ENCODE measurements at regions not wholly inside any gene's neighbourhood (a gene's known extent, or its start where the extent isn't known, plus 50 kb on each side); places are given as distances from the start of the nearest gene placed in this dataset.
A peak's percentile ranks its signal among the peaks of the same experiment; 100 is the strongest.

- ATAC-seq (ENCODE audit: low FRiP score) (no peak), DNase-seq (ENCODE audit: low spot score) (no peak)
- TF ChIP-seq CTCF (IDR thresholded peaks at IDR 0.05): no peak
Measured at GRCh38 chr6:22064558-22064957, 232.3 kb downstream of the PRL start.

GRCh38 chr6:22067122-22067521 lies 229.7 kb downstream of the PRL start:
- no peak for ATAC-seq (ENCODE audit: low FRiP score)
- TF ChIP-seq CTCF (IDR thresholded peaks at IDR 0.05): no peak
- no peak for DNase-seq (ENCODE audit: low spot score)

GRCh38 chr6:22067671-22068070 lies 229.2 kb downstream of the PRL start:
- ATAC-seq (ENCODE audit: low FRiP score): no peak
- no peak for TF ChIP-seq CTCF (IDR thresholded peaks at IDR 0.05)
- no peak for DNase-seq (ENCODE audit: low spot score)

GRCh38 chr6:22068561-22069305 lies 228.1 kb downstream of the PRL start:
- no peak for TF ChIP-seq CTCF (IDR thresholded peaks at IDR 0.05)
- ATAC-seq (ENCODE audit: low FRiP score) (no peak), DNase-seq (ENCODE audit: low spot score) (no peak)

- DNase-seq (ENCODE audit: low spot score): no peak
- TF ChIP-seq CTCF (IDR thresholded peaks at IDR 0.05): no peak
- no peak for ATAC-seq (ENCODE audit: low FRiP score)
Measured at GRCh38 chr6:22069306-22069800, 227.5 kb downstream of the PRL start.

- peak; percentile 32 for ATAC-seq (ENCODE audit: low FRiP score)
- no peak for TF ChIP-seq CTCF (IDR thresholded peaks at IDR 0.05)
- no peak for DNase-seq (ENCODE audit: low spot score)
Measured at GRCh38 chr6:22071270-22072041, 225.4 kb downstream of the PRL start.

Measured in omental fat pad (tissue), 3 donors.